ENCODE measurements at regions not wholly inside any gene's neighbourhood (a gene's known extent, or its start where the extent isn't known, plus 50 kb on each side); places are given as distances from the start of the nearest gene placed in this dataset.
"Not testable (repeated sequence)": the region's sequence is repeated elsewhere in the genome, so short reads cannot be mapped to it uniquely, and the experiment has no call there.

DNA sequence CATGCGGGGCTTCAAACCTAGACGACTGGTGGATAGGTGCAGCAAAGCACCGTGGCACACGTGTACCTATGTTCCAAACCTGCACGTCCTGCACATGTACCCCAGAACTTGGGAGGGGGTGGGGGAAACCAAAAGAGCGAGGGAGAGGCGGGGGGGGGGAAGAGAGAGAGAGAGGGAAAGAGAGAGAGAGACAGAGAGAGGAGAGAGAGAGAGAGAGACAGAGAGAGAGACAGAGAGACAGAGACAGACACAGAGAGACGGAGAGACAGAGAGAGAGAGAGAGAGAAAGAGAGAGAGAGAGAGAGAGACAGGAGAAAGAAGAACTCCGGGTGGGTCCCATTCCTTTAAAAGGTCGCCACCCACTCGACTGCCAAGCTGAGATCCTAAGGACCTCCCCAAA lies 55.9 kb upstream of the RNU2-1 start:
- TF ChIP-seq, protein P1, sequence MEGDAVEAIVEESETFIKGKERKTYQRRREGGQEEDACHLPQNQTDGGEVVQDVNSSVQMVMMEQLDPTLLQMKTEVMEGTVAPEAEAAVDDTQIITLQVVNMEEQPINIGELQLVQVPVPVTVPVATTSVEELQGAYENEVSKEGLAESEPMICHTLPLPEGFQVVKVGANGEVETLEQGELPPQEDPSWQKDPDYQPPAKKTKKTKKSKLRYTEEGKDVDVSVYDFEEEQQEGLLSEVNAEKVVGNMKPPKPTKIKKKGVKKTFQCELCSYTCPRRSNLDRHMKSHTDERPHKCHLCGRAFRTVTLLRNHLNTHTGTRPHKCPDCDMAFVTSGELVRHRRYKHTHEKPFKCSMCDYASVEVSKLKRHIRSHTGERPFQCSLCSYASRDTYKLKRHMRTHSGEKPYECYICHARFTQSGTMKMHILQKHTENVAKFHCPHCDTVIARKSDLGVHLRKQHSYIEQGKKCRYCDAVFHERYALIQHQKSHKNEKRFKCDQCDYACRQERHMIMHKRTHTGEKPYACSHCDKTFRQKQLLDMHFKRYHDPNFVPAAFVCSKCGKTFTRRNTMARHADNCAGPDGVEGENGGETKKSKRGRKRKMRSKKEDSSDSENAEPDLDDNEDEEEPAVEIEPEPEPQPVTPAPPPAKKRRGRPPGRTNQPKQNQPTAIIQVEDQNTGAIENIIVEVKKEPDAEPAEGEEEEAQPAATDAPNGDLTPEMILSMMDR (IDR thresholded peaks at IDR 0.05; ENCODE audit: low read depth, low read length): not testable (repeated sequence)
- TF ChIP-seq POLR2A (IDR thresholded peaks at IDR 0.05; ENCODE audit: extremely low read depth, insufficient read length); MYC (IDR thresholded peaks at IDR 0.05; ENCODE audit: low read depth, low read length): not testable (repeated sequence)
- TF ChIP-seq, protein P2, sequence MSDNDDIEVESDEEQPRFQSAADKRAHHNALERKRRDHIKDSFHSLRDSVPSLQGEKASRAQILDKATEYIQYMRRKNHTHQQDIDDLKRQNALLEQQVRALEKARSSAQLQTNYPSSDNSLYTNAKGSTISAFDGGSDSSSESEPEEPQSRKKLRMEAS (IDR thresholded peaks at IDR 0.05; ENCODE audit: low read depth, low read length): not testable (repeated sequence)

Data from NB4 (cell line).